ENCODE measurements at regions not wholly inside any gene's neighbourhood (a gene's known extent, or its start where the extent isn't known, plus 50 kb on each side); places are given as distances from the start of the nearest gene placed in this dataset.

GRCh38 chr11:115695677-115696364 lies 191.6 kb upstream of the CADM1 start:
- no peak for DNase-seq (ENCODE audit: low read depth)

GRCh38 chr11:115693002-115693401 lies 188.8 kb upstream of the CADM1 start:
- DNase-seq (ENCODE audit: low read depth) = no peak

- no peak for DNase-seq (ENCODE audit: low read depth)
Observed at GRCh38 chr11:115691030-115691429, 186.8 kb upstream of the CADM1 start.

GRCh38 chr11:115687934-115688333 lies 183.7 kb upstream of the CADM1 start:
- DNase-seq (ENCODE audit: low read depth) = no peak

GRCh38 chr11:115684699-115685098 lies 180.5 kb upstream of the CADM1 start:
- DNase-seq (ENCODE audit: low read depth) = no peak

- DNase-seq (ENCODE audit: low read depth) = no peak
Observed at GRCh38 chr11:115684135-115684534, 179.9 kb upstream of the CADM1 start.

- no peak for DNase-seq (ENCODE audit: low read depth)
Observed at GRCh38 chr11:115682888-115683287, 178.7 kb upstream of the CADM1 start.

- DNase-seq (ENCODE audit: low read depth) = no peak
Observed at GRCh38 chr11:115682101-115682500, 177.9 kb upstream of the CADM1 start.

- no peak for DNase-seq (ENCODE audit: low read depth)
Observed at GRCh38 chr11:115679945-115680344, 175.7 kb upstream of the CADM1 start.

- DNase-seq (ENCODE audit: low read depth) = no peak
Observed at GRCh38 chr11:115678942-115679341, 174.7 kb upstream of the CADM1 start.

- DNase-seq (ENCODE audit: low read depth) = no peak
Observed at GRCh38 chr11:115677190-115677589, 173.0 kb upstream of the CADM1 start.

- DNase-seq (ENCODE audit: low read depth) = peak; percentile 29
Observed at GRCh38 chr11:115676768-115677167, 172.6 kb upstream of the CADM1 start.

GRCh38 chr11:115676206-115676605 lies 172.0 kb upstream of the CADM1 start:
- DNase-seq (ENCODE audit: low read depth) = no peak

GRCh38 chr11:115674937-115675544 lies 170.8 kb upstream of the CADM1 start:
- DNase-seq (ENCODE audit: low read depth) = no peak

- no peak for DNase-seq (ENCODE audit: low read depth)
Observed at GRCh38 chr11:115674176-115674936, 170.1 kb upstream of the CADM1 start.

- no peak for DNase-seq (ENCODE audit: low read depth)
Observed at GRCh38 chr11:115673720-115674119, 169.5 kb upstream of the CADM1 start.

- DNase-seq (ENCODE audit: low read depth) = peak; percentile 15
Observed at GRCh38 chr11:115672999-115673411, 168.8 kb upstream of the CADM1 start.

- DNase-seq (ENCODE audit: low read depth) = no peak
Observed at GRCh38 chr11:115672412-115672811, 168.2 kb upstream of the CADM1 start.

- no peak for DNase-seq (ENCODE audit: low read depth)
Observed at GRCh38 chr11:115670538-115671205, 166.5 kb upstream of the CADM1 start.

GRCh38 chr11:115665958-115666357 lies 161.7 kb upstream of the CADM1 start:
- no peak for DNase-seq (ENCODE audit: low read depth)

- no peak for DNase-seq (ENCODE audit: low read depth)
Observed at GRCh38 chr11:115665175-115665821, 161.1 kb upstream of the CADM1 start.

GRCh38 chr11:115664313-115664712 lies 160.1 kb upstream of the CADM1 start:
- no peak for DNase-seq (ENCODE audit: low read depth)

Data from iris pigment epithelial cell (primary cell).